GM23248 (cell line): ENCODE measurements at regions not wholly inside any gene's neighbourhood (a gene's known extent, or its start where the extent isn't known, plus 50 kb on each side); places are given as distances from the start of the nearest gene placed in this dataset.

Source experiments
- EZH2 ChIP-seq: fragments of 200-600 bp; sonication (generic); IDR thresholded peaks from 2 replicates; pipeline ENCODE4 v1.6.1; 2018; ENCODE audit warnings: antibody characterized with exemption, mild to moderate bottlenecking; ENCODE audit not compliant: insufficient read depth, poor library complexity, severe bottlenecking
- EZH2phosphoT487 ChIP-seq: fragments of 200-600 bp; sonication (generic); IDR thresholded peaks from 2 replicates; pipeline ENCODE4 v1.6.1; 2018; ENCODE audit warnings: antibody characterized with exemption, moderate library complexity, mild to moderate bottlenecking, low read depth; ENCODE audit not compliant: insufficient read depth

- TF ChIP-seq EZH2 (no peak), EZH2phosphoT487 (no peak)
Measured at GRCh38 chr2:176388861-176389260, 119.6 kb downstream of the MTX2 start.
